ENCODE measurements at regions not wholly inside any gene's neighbourhood (a gene's known extent, or its start where the extent isn't known, plus 50 kb on each side); places are given as distances from the start of the nearest gene placed in this dataset.
"Not testable (repeated sequence)": the region's sequence is repeated elsewhere in the genome, so short reads cannot be mapped to it uniquely, and the experiment has no call there.

- H3K36me3 ChIP-seq; intact Hi-C loops (cut with DNase I); H3K9me3 ChIP-seq; H3K27me3 ChIP-seq; H3K4me1 ChIP-seq; H3K4me3 ChIP-seq; DNase-seq; H3K27ac ChIP-seq: not testable (repeated sequence)
- peak; percentile 44 to 62 (median 50) for ATAC-seq
- WGBS (ENCODE audit: insufficient coverage, low coverage, low lambda C conversion rate, missing lambda C conversion rate) = 53% methylated on average over 3 of the region's 7 CpGs
Measured at GRCh38 chr2:87290566-87291307, 269.1 kb upstream of the PLGLB1 start.

- H3K4me3 ChIP-seq; H3K9me3 ChIP-seq; H3K36me3 ChIP-seq; intact Hi-C loops (cut with DNase I); H3K27me3 ChIP-seq; H3K4me1 ChIP-seq; DNase-seq; H3K27ac ChIP-seq: not testable (repeated sequence)
- peak; percentile 41 to 79 (median 64) for ATAC-seq
- 52% methylated on average over 6 of the region's 7 CpGs for WGBS (ENCODE audit: insufficient coverage, low coverage, low lambda C conversion rate, missing lambda C conversion rate)
Measured at GRCh38 chr2:87291400-87292200, 270.0 kb upstream of the PLGLB1 start.

DNA sequence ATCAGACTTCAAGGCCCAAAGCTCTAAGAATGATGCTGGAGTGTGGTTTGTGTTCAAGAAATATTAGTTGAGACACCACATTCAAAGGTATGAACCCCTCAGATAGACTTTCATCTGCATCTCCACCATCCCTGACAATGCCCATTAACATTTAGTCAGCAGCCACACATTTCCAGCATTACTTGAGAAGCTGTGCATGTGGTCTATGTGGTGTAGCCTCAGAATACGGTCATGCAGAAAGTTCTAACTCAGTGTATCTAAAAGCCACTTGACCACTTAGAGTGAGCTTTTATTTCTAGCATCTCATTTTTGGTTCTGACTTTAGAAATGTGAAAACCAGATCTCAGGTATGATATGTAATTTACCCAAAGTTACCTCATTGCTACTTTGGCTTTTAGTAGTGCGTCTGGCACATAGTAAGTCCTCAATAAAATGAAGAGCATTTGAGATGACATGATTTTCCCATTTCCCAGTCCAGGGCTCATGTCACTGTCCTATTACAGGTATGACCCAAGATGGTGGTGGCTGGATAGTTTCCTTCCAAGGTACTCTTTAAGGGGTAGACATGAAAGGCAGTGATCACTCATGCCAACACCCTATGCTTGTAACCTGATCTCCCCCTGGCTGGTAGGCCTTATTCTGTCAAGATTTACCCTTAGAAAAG lies 272.4 kb upstream of the PLGLB1 start:
- H3K27ac ChIP-seq; intact Hi-C loops (cut with DNase I); H3K4me1 ChIP-seq; H3K4me3 ChIP-seq; H3K36me3 ChIP-seq; H3K27me3 ChIP-seq; H3K9me3 ChIP-seq; ATAC-seq; DNase-seq: not testable (repeated sequence)
- 81% methylated on average over 2 of the region's 2 CpGs for WGBS (ENCODE audit: insufficient coverage, low coverage, low lambda C conversion rate, missing lambda C conversion rate)

GRCh38 chr2:87295135-87295534 lies 273.5 kb upstream of the PLGLB1 start:
- ATAC-seq = peak; percentile 64 to 84 (median 78)
- H3K4me1 ChIP-seq = not testable (repeated sequence)
- WGBS (ENCODE audit: insufficient coverage, low coverage, low lambda C conversion rate, missing lambda C conversion rate) = 10% methylated on average over 1 of the region's 6 CpGs

GRCh38 chr2:87301349-87301748 lies 279.7 kb upstream of the PLGLB1 start:
- H3K4me3 ChIP-seq; intact Hi-C loops (cut with DNase I); H3K9me3 ChIP-seq; H3K27ac ChIP-seq; H3K36me3 ChIP-seq; H3K4me1 ChIP-seq; ATAC-seq; DNase-seq; H3K27me3 ChIP-seq: not testable (repeated sequence)
- 85% methylated on average over 5 of the region's 6 CpGs for WGBS (ENCODE audit: insufficient coverage, low coverage, low lambda C conversion rate, missing lambda C conversion rate)

More at GRCh38 chr2:87295135-87295534, 273.5 kb upstream of the PLGLB1 start:
- intact Hi-C loops (cut with DNase I); H3K27me3 ChIP-seq; H3K36me3 ChIP-seq; H3K9me3 ChIP-seq; H3K27ac ChIP-seq; H3K4me3 ChIP-seq: not testable (repeated sequence)
- peak in 2 of 3 donors; percentile 27 to 35 for DNase-seq

DNA sequence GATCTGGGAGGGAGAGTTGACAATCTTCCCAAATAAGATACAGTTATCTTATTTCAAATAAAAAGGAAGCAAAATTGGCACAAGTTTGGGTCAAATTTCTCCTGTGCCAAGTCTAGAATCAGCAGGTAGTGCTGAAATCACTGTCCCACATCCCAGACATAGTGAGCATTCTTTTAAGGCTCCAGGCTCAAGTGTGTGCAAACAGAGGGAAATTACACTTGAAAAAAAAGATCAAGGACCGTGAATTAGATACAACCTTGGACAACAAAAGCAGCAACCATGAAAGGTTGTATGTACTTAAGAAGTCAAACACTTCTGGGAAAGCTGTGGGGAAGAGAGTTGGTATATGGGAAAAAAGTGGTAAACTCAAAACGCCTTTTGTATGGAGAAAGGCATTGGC lies 280.2 kb upstream of the PLGLB1 start:
- intact Hi-C loops (cut with DNase I); H3K36me3 ChIP-seq; H3K4me1 ChIP-seq; ATAC-seq; H3K27me3 ChIP-seq; H3K9me3 ChIP-seq; H3K4me3 ChIP-seq; DNase-seq; H3K27ac ChIP-seq: not testable (repeated sequence)
- 13% methylated on average over 1 of the region's 2 CpGs for WGBS (ENCODE audit: insufficient coverage, low coverage, low lambda C conversion rate, missing lambda C conversion rate)

DNA sequence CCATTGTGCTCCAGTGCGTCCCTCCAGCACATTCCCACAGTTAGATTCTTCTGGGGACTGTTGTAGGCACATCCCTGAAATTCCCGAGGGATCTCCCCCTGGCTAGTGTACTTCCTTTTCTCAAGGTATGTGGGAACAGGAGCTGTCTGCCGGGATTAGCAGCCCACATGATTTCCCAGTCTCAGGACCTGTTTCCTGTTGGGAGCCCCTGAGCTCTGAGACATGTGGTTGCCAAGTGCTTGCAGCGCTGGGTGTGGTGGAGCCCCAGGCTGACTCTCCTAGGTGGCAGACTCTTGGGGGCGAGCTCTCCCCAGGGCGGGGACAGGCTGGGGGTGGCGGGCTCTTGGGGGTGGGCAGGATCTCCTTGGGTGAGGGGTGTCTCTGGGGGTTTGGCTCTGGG lies 287.0 kb upstream of the PLGLB1 start:
- H3K27me3 ChIP-seq; intact Hi-C loops (cut with DNase I); H3K4me3 ChIP-seq; DNase-seq; H3K9me3 ChIP-seq; H3K4me1 ChIP-seq; H3K36me3 ChIP-seq; H3K27ac ChIP-seq: not testable (repeated sequence)
- ATAC-seq = peak in 2 of 4 donors; percentile 11 to 34
- WGBS (ENCODE audit: insufficient coverage, low coverage, low lambda C conversion rate, missing lambda C conversion rate) = no CpG with 5 or more reads among the region's 7 CpGs

DNA sequence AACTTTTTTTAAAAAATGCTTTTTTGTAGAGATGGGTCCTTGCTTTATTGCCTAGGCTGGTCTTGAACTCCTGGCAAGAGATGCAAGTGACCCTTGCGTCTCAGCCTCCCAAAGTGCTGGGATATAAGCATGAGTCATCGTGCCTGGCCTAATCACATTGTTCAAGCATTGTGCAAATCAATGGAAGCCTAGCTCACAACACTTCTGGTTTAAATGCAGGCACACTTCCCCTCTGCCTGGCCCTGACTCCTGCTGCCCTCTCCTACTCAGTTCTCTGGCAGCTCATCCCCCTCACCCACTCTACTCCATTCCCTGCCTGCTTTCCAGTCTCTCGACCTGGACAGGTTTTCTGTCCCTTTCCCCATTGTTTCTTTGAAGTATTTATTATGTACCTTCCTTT lies 288.1 kb upstream of the PLGLB1 start:
- ATAC-seq = peak; percentile 15 to 90 (median 32)
- H3K27ac ChIP-seq; DNase-seq; intact Hi-C loops (cut with DNase I); H3K27me3 ChIP-seq; H3K4me3 ChIP-seq; H3K4me1 ChIP-seq; H3K9me3 ChIP-seq; H3K36me3 ChIP-seq: not testable (repeated sequence)
- WGBS (ENCODE audit: insufficient coverage, low coverage, low lambda C conversion rate, missing lambda C conversion rate) = 67% methylated on average over 1 of the region's 3 CpGs

DNA sequence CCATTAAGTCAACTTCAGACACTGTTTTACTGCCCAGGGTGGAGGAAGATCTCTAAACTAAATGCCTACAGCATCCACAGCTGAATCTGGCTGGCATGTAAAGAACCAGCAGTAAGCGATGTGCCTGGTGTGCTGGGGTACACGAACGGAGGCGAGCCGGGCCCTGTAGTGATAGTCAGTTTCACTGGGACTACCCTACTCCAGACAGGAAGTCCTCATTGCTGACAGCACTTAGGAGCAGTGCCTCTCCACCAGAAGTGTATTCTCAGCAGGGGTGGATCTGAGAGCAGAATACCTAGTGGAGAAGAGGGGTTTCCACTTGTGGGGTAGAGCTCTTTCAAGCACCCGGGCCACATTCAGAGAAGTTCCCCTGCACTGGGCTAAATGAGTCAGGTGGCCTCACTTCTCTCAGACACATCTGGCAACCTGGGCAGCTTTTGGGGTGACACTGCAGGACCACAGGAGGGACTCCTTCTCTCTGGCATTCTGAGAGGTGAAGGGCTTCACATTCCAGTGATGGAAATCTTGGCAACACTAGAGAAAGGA lies 290.3 kb upstream of the PLGLB1 start:
- intact Hi-C loops (cut with DNase I); H3K27ac ChIP-seq; H3K27me3 ChIP-seq; DNase-seq; H3K9me3 ChIP-seq; ATAC-seq; H3K4me3 ChIP-seq; H3K36me3 ChIP-seq; H3K4me1 ChIP-seq: not testable (repeated sequence)
- no CpG with 5 or more reads among the region's 6 CpGs for WGBS (ENCODE audit: insufficient coverage, low coverage, low lambda C conversion rate, missing lambda C conversion rate)

DNA sequence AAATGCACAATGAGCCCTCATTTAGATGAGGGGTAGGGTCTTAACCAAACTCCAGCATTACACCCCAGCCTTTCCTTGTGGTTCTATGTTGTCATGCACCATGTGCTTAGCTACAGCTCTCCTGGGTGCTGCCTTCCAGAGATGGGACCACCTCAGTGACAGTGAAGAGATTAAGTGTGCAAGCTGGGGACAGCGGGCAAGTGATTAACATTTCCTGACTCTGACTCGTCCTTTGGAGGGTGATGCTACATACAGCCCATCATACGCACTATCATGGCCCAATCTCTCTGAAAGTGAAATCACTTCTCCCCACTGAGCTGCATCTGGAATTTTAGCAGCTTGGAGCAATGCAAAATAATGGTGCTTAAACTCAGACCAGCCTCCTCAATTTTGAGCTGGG lies 293.0 kb upstream of the PLGLB1 start:
- H3K4me3 ChIP-seq; ATAC-seq; H3K36me3 ChIP-seq; H3K27ac ChIP-seq; H3K27me3 ChIP-seq; DNase-seq; H3K4me1 ChIP-seq; intact Hi-C loops (cut with DNase I); H3K9me3 ChIP-seq: not testable (repeated sequence)
- WGBS (ENCODE audit: insufficient coverage, low coverage, low lambda C conversion rate, missing lambda C conversion rate) = no CpG with 5 or more reads among the region's 3 CpGs

All from right lobe of liver (tissue), 6 donors.